ENCODE measurements at regions not wholly inside any gene's neighbourhood (a gene's known extent, or its start where the extent isn't known, plus 50 kb on each side); places are given as distances from the start of the nearest gene placed in this dataset.

- TF ChIP-seq CTCF (conservative IDR thresholded peaks at IDR 0.05 in 1 of 2, IDR thresholded peaks at IDR 0.05 in 1 of 2; ENCODE audit: extremely low read depth in 1 of 2, insufficient read depth in 1 of 2, low read depth in 1 of 2, low read length in 2 of 2) (no peak), EZH2 (IDR thresholded peaks at IDR 0.05; ENCODE audit: borderline replicate concordance, low read length) (no peak)
These were observed 89.0 kb upstream of the MLN start for GRCh38 chr6:33892581-33893346.
